ENCODE measurements at regions not wholly inside any gene's neighbourhood (a gene's known extent, or its start where the extent isn't known, plus 50 kb on each side); places are given as distances from the start of the nearest gene placed in this dataset.

- TF ChIP-seq CTCF (IDR thresholded peaks at IDR 0.05) (no peak), POLR2A (IDR thresholded peaks at IDR 0.05) (no peak), POLR2AphosphoS5 (IDR thresholded peaks at IDR 0.05) (no peak), EP300 (IDR thresholded peaks at IDR 0.05) (no peak)
Observed at GRCh38 chr4:75195111-75195510, 262.2 kb downstream of the PARM1 start.
